ENCODE measurements at regions not wholly inside any gene's neighbourhood (a gene's known extent, or its start where the extent isn't known, plus 50 kb on each side); places are given as distances from the start of the nearest gene placed in this dataset.

DNA sequence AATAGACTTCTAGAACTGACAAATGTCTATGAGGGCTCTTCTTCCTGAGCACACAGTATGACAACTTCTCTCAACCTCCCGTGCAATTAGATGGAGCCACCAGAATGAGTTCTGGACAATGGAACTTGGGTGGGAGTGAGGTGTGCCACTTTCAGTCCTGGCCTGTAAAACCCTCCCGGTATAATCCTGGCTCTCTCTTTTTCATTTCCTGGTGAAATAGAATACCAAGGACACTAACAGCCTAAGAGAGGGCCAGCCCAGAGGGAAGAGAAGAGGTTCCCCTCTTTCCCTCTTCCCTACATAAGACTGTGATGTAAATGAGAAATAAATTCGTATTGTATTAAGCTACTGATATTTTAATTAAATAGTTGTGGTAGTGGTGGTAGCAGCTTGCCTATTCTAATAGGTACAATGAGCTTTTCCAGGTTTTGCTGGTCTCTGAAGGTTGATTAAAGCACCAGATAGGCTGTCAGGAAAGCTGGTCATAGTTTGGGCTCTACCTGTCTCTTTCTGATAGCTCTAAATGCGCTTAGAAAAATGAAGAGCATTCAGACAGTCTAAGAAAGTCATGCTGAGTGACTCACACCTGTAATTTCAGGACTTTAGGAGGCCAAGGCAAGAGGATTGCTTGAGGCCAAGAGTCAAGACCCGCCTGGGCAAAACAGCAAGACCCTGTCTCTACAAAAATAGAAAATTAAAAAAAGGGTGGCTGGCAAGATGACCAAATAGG, 108.6 kb upstream of the ZNF644 start:
- TF ChIP-seq, protein P1, sequence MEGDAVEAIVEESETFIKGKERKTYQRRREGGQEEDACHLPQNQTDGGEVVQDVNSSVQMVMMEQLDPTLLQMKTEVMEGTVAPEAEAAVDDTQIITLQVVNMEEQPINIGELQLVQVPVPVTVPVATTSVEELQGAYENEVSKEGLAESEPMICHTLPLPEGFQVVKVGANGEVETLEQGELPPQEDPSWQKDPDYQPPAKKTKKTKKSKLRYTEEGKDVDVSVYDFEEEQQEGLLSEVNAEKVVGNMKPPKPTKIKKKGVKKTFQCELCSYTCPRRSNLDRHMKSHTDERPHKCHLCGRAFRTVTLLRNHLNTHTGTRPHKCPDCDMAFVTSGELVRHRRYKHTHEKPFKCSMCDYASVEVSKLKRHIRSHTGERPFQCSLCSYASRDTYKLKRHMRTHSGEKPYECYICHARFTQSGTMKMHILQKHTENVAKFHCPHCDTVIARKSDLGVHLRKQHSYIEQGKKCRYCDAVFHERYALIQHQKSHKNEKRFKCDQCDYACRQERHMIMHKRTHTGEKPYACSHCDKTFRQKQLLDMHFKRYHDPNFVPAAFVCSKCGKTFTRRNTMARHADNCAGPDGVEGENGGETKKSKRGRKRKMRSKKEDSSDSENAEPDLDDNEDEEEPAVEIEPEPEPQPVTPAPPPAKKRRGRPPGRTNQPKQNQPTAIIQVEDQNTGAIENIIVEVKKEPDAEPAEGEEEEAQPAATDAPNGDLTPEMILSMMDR (IDR thresholded peaks at IDR 0.05; ENCODE audit: insufficient read depth, low read depth, low read length, missing control alignments), result no peak
- H3K4me3 ChIP-seq (ENCODE audit: low read length), result no peak overlapping the region
- no peak for DNase-seq (ENCODE audit: low read depth)

DNA sequence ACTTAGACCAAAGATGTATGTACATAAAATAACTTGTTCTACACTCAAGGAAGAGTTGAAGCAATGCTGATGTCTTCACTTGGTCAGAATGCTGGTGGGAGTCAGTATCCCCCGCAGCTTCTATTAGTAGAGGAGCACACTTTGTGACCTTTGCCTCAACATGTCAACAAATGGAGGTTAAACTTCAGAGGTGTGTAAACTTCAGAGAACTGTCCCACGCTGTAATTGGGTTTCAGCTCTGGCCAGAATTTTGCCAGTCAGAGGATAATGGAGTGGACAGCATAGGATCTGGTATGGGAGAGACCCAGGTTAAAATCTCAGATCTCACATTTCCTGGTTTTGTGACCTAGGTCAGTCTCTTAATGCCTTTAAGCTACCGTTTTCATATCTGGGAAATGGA, 107.6 kb upstream of the ZNF644 start:
- H3K4me3 ChIP-seq (ENCODE audit: low read length), result no peak overlapping the region
- TF ChIP-seq, protein P1 (IDR thresholded peaks at IDR 0.05; ENCODE audit: insufficient read depth, low read depth, low read length, missing control alignments), result no peak
- no peak for DNase-seq (ENCODE audit: low read depth)

DNA sequence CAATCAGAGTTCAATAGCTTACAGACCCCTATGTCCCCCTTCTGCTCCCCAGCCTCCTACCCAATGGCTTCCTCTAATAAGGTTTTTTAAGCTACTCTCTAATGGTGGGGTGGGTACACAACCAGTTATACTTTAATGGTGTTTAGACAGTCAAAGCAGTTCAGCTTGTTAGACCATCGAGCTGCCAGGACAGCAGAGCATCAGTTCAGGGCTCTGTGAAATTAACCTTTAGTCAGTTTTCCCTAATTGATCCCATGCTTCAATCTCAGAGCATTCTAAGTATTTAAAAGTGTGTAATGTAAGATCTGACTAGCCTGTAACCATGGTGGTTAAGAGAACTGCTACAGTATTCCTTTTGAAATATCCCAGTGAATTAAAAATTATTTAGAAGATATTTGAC, 107.2 kb upstream of the ZNF644 start:
- H3K4me3 ChIP-seq (ENCODE audit: low read length), result no peak overlapping the region
- no peak for DNase-seq (ENCODE audit: low read depth)
- TF ChIP-seq, protein P1 (IDR thresholded peaks at IDR 0.05; ENCODE audit: insufficient read depth, low read depth, low read length, missing control alignments), result no peak

DNA sequence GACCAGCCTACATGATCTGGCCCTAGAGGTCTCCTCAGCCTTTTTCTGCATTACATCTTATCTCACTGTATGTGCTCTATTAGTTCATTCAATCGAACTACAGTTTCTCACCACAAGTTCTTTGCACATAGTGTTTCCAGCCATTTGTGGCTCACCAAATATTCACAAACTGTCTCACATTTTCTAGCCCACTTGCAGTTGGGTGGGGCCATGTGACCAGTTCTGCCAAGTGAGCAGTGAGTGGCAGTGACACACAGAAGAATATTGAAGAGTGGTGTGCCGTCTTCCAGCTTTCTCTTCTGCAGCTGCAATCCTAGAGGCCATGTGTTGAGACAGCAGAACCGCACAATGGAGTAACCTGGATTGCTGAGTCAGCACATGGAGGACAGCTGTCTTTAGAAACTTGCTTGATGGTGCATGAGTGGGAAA, 103.2 kb upstream of the ZNF644 start:
- TF ChIP-seq, protein P1 (IDR thresholded peaks at IDR 0.05; ENCODE audit: insufficient read depth, low read depth, low read length, missing control alignments), result no peak
- no peak overlapping the region for H3K4me3 ChIP-seq (ENCODE audit: low read length)
- DNase-seq (ENCODE audit: low read depth), result no peak

DNA sequence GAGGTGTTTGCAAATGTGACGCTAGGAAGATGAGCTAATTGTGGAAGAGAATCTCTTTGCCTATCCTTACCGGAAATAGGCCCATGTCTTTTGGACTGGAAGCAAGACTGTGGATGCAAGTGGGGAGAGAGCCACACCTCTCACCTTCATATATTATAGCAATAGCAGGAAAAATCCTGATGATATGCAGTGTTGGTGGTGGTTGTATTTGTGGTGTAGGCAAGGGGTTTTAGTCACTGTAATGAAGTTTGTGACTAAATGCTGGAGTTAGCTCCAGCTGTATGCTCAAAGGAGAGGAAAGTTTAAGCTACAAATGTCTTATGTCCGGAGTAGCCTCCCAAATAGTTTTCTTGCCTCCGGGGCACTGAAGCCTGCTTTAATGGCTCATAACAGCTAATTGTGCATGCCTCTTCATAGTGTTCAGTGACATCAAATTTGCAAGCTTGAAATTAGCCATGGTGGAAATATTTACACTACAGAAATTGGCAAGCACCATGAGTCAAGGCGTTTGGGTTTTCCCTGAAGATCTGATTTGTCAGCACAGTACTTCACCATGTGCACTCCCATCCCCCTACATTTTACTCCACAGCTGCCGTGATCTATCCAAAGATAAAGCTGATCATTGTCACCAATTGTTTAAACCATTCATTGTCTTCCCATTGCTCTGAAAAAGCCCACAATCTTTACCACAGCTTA, 102.6 kb upstream of the ZNF644 start:
- DNase-seq (ENCODE audit: low read depth), result no peak
- TF ChIP-seq, protein P1 (IDR thresholded peaks at IDR 0.05; ENCODE audit: insufficient read depth, low read depth, low read length, missing control alignments), result no peak
- H3K4me3 ChIP-seq (ENCODE audit: low read length), result no peak overlapping the region

DNA sequence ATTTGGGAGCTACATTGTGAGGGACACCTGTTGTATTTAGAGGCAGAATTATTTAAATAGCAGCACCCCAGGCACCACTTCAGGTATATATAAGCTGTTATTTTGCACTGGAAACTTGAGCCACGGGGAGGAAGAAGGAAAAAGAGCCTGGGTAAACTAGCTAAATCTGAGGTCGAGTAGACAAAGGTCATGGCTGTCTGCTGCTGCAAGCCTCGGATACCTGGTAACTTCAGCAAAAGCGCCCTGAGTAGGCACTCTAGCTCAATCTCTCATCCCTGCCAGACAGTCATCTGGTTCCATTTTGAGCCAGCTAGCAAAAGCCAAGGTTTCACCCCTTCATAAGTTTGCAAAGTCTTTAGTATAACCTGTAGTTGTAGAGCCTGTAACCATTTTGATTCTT, 101.9 kb upstream of the ZNF644 start:
- no peak for DNase-seq (ENCODE audit: low read depth)
- H3K4me3 ChIP-seq (ENCODE audit: low read length), result no peak overlapping the region
- TF ChIP-seq, protein P1 (IDR thresholded peaks at IDR 0.05; ENCODE audit: insufficient read depth, low read depth, low read length, missing control alignments), result no peak
